SU-DHL-6 (cell line): ENCODE measurements at regions not wholly inside any gene's neighbourhood (a gene's known extent, or its start where the extent isn't known, plus 50 kb on each side); places are given as distances from the start of the nearest gene placed in this dataset.

Experiments
- H2AFZ ChIP-seq: fragments of 200-600 bp; sonication (generic); 2 replicates; pipeline ENCODE4 v1.6.1; 2014; ENCODE audit warnings: low read depth, mild to moderate bottlenecking, moderate library complexity, mixed read lengths, antibody characterized with exemption, low read length; ENCODE audit not compliant: severe bottlenecking
- H3F3A ChIP-seq: fragments of 200-600 bp; shearing (Covaris generic); 2 replicates; pipeline ENCODE4 v1.6.0; 2016; ENCODE audit warnings: antibody characterized with exemption, mild to moderate bottlenecking; ENCODE audit not compliant: insufficient read depth
- H3K27ac ChIP-seq: fragments of 200-600 bp; sonication (generic); 2 replicates; pipeline ENCODE4 v1.5.1; 2016; ENCODE audit warnings: low read depth, mild to moderate bottlenecking, low read length, moderate library complexity, mixed read lengths
- H3K27me3 ChIP-seq: fragments of 200-600 bp; sonication (generic), shearing (Covaris generic); 2 replicates; pipeline ENCODE4 v1.6.0; 2014; ENCODE audit warnings: mild to moderate bottlenecking, low read length
- H3K36me3 ChIP-seq: fragments of 200-600 bp; sonication (generic); 2 replicates; pipeline ENCODE4 v1.6.1; 2014; ENCODE audit warnings: mild to moderate bottlenecking, low read length, mixed read lengths
- H3K4me2 ChIP-seq: fragments of 300-600, 200-600 bp; shearing (Covaris generic), sonication (generic); 2 replicates; pipeline ENCODE4 v1.6.0; 2014; ENCODE audit warnings: low read length, low read depth, mild to moderate bottlenecking; ENCODE audit not compliant: poor library complexity, severe bottlenecking
- H3K4me3 ChIP-seq: fragments of 200-600 bp; sonication (generic); 2 replicates; pipeline ENCODE4 v1.5.1; 2014; ENCODE audit warnings: antibody characterized with exemption, low read length, mild to moderate bottlenecking, mixed read lengths; ENCODE audit not compliant: insufficient read depth, poor library complexity, severe bottlenecking
- H3K79me2 ChIP-seq: fragments of 200-600 bp; sonication (generic); 2 replicates; pipeline ENCODE4 v1.6.1; 2014; ENCODE audit warnings: mild to moderate bottlenecking, low read length, moderate library complexity; ENCODE audit not compliant: insufficient read depth
- H3K9ac ChIP-seq: fragments of 200-600 bp; sonication (generic); 2 replicates; pipeline ENCODE4 v1.7.0; 2014; ENCODE audit warnings: mild to moderate bottlenecking, low read length
- H3K9me2 ChIP-seq: fragments of 200-600 bp; sonication (generic); replicated peaks from 2 replicates; pipeline ENCODE4 v1.6.1; 2014; ENCODE audit warnings: low read length; ENCODE audit not compliant: insufficient read depth
- H3K9me3 ChIP-seq: fragments of 200-600 bp; sonication (generic); 2 replicates; pipeline ENCODE4 v1.6.1; 2014; ENCODE audit warnings: low read length, mixed read lengths; ENCODE audit not compliant: insufficient read depth
- H4K20me1 ChIP-seq: fragments of 200-600 bp; sonication (generic); 2 replicates; pipeline ENCODE4 v1.6.1; 2014; ENCODE audit warnings: low read depth, mild to moderate bottlenecking, antibody characterized with exemption, low read length, moderate library complexity, mixed read lengths
- CTCF ChIP-seq: fragments of 200-600 bp; sonication (generic); IDR thresholded peaks from one replicate; pipeline ENCODE4 v1.5.1; 2017; ENCODE audit warnings: antibody characterized with exemption, mild to moderate bottlenecking, low read length, moderate library complexity; ENCODE audit not compliant: insufficient read depth, poor library complexity, severe bottlenecking
- EZH2phosphoT487 ChIP-seq: fragments of 200-600 bp; sonication (generic), shearing (Covaris generic); conservative IDR thresholded peaks from 2 replicates; pipeline ENCODE4 v1.6.1; 2018; ENCODE audit warnings: mild to moderate bottlenecking, antibody characterized with exemption, low read length, moderate library complexity, mixed read lengths

- H3K27ac ChIP-seq = no peak overlapping the region
- H3K9me3 ChIP-seq = 0 out of 2 replicates have a peak, but pooled peaks cover 8% of the 10 kb centered on the region
- H3K36me3 ChIP-seq = no peaks in the 10 kb centered on the region
Measured at GRCh38 chr13:106183410-106184065, 351.9 kb downstream of the EFNB2 start.

GRCh38 chr13:106182404-106182803 lies 353.1 kb downstream of the EFNB2 start:
- Histone ChIP-seq H2AFZ (no peak overlapping the region), H3K36me3 (no peaks in the 10 kb centered on the region), H3K27ac (no peak overlapping the region), H3K9ac (no peak overlapping the region), H3F3A (no peaks in the 10 kb centered on the region), H3K9me2 (no peaks in the 10 kb centered on the region), H3K79me2 (no peaks in the 10 kb centered on the region), H3K4me3 (no peak overlapping the region), H3K9me3 (0 out of 2 replicates have a peak, but pooled peaks cover 8% of the 10 kb centered on the region), H3K4me2 (no peak overlapping the region), H3K27me3 (no peaks in the 10 kb centered on the region), H4K20me1 (no peaks in the 10 kb centered on the region)
- TF ChIP-seq CTCF (no peak), EZH2phosphoT487 (no peak)

More at GRCh38 chr13:106183410-106184065, 351.9 kb downstream of the EFNB2 start:
- Histone ChIP-seq H2AFZ (no peak overlapping the region), H3F3A (no peaks in the 10 kb centered on the region), H4K20me1 (no peaks in the 10 kb centered on the region), H3K79me2 (no peaks in the 10 kb centered on the region), H3K9ac (no peak overlapping the region), H3K27me3 (no peaks in the 10 kb centered on the region), H3K4me2 (no peak overlapping the region), H3K4me3 (no peak overlapping the region), H3K9me2 (no peaks in the 10 kb centered on the region)
- TF ChIP-seq EZH2phosphoT487 (no peak), CTCF (no peak)

DNA sequence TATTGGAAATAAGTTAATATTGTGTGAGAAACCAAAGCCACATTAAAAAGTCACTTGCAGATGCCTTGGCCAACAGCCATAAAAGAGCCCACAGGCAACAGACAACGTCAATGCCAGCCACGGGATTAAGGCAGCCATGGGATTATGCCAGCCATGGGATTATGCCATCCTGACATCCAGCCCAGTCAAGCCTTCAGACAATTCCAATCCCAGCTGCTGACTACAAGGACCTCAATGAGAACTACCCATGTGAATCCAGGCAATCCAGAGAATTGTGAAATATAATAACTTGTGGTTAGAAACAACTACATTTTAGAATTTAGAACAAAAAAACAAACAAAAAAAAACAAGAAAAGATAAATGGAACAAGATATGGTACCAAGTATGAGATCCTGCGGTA lies 356.6 kb downstream of the EFNB2 start:
- Histone ChIP-seq H3K4me2 (no peak overlapping the region), H2AFZ (no peak overlapping the region), H3K27ac (no peak overlapping the region), H3K36me3 (no peaks in the 10 kb centered on the region), H4K20me1 (no peaks in the 10 kb centered on the region), H3K9ac (no peak overlapping the region), H3K79me2 (no peaks in the 10 kb centered on the region), H3F3A (no peaks in the 10 kb centered on the region), H3K4me3 (no peak overlapping the region), H3K9me2 (no peaks in the 10 kb centered on the region), H3K27me3 (no peaks in the 10 kb centered on the region), H3K9me3 (no peaks in the 10 kb centered on the region)
- TF ChIP-seq EZH2phosphoT487 = no peak
- no peak for TF ChIP-seq CTCF
